SK-N-SH treated with all-trans-retinoic acid at 6 μM for 48 hours (cell line): ENCODE measurements at regions not wholly inside any gene's neighbourhood (a gene's known extent, or its start where the extent isn't known, plus 50 kb on each side); places are given as distances from the start of the nearest gene placed in this dataset.

Experiments
- CREB5 ChIP-seq: fragments of 250-450 bp; sonication (Bioruptor Pico); IDR thresholded peaks from 2 replicates; pipeline ENCODE4 v1.5.1; 2020; ENCODE audit warnings: low read depth, mild to moderate bottlenecking, moderate library complexity
- ISL1 ChIP-seq: fragments of 250-450 bp; sonication (Bioruptor Pico); IDR thresholded peaks from 2 replicates; pipeline ENCODE4 v2.1.2; 2022; ENCODE audit warnings: mild to moderate bottlenecking, moderate library complexity
- ZFP3 ChIP-seq: fragments of 250-450 bp; sonication (Bioruptor Pico); IDR thresholded peaks from 2 replicates; pipeline ENCODE4 v1.5.0; 2020; ENCODE audit warnings: mild to moderate bottlenecking, moderate library complexity

- TF ChIP-seq CREB5 (CRISPR knock-in tag), result no peak
- TF ChIP-seq ISL1 (CRISPR knock-in tag), result no peak
- no peak for TF ChIP-seq ZFP3 (CRISPR knock-in tag)
These were observed 58.2 kb upstream of the GADD45A start for GRCh38 chr1:67626861-67627235.
